PC-9 (cell line): ENCODE measurements at regions not wholly inside any gene's neighbourhood (a gene's known extent, or its start where the extent isn't known, plus 50 kb on each side); places are given as distances from the start of the nearest gene placed in this dataset.

Source experiments
- BruUV-seq: library from RNA; stranded (reverse); fragments of 400-500 nt; replicated peaks from 2 replicates; lab custom pipeline; 2021; lab: Mats Ljungman, UMichigan
- CTCF ChIA-PET: fragments of 300-600 bp; sonication (Branson Sonifier 250); formaldehyde crosslinking; loops from one replicate; lab custom pipeline; 2022; ENCODE audit warnings: antibody characterized with exemption; lab: Charles Lee
- POLR2A ChIA-PET: fragments of 300-600 bp; sonication (Branson Sonifier 250); formaldehyde crosslinking; loops from one replicate; lab custom pipeline; 2022; ENCODE audit warnings: antibody characterized with exemption; ENCODE audit not compliant: unreplicated experiment; lab: Charles Lee
- DNase-seq, 2 experiments: peaks; one replicate each; pipeline versions ENCODE4 v3.0.0 to v3.0.0-alpha.2; 2015 to 2022; ENCODE audit warnings: mixed read lengths in 1 of 2
- H2AFZ ChIP-seq: fragments of 200-600 bp; sonication (generic); 2 replicates; pipeline ENCODE4 v1.8.1; 2017; ENCODE audit warnings: antibody characterized with exemption
- H3F3A ChIP-seq: fragments of 200-600 bp; sonication (generic); 2 replicates; pipeline ENCODE4 v1.8.1; 2017; ENCODE audit warnings: antibody characterized with exemption, mild to moderate bottlenecking, low read depth; ENCODE audit not compliant: insufficient read depth
- H3K27ac ChIP-seq: fragments of 200-600 bp; sonication (generic); 2 replicates; pipeline ENCODE4 v1.6.1; 2016; ENCODE audit warnings: mixed run types
- H3K27me3 ChIP-seq: fragments of 200-600 bp; sonication (generic); 2 replicates; pipeline ENCODE4 v1.6.1; 2016; ENCODE audit warnings: low read depth, mixed run types; ENCODE audit not compliant: insufficient read depth
- H3K36me3 ChIP-seq: fragments of 200-600 bp; sonication (generic); 2 replicates; pipeline ENCODE4 v1.6.1; 2016; ENCODE audit warnings: low read depth, mixed run types
- H3K4me1 ChIP-seq: fragments of 200-600 bp; sonication (generic); replicated peaks from 2 replicates; pipeline ENCODE4 v1.6.1; 2016; ENCODE audit warnings: mixed run types; ENCODE audit not compliant: insufficient read depth
- H3K4me2 ChIP-seq: fragments of 200-600 bp; sonication (generic); 2 replicates; pipeline ENCODE4 v1.6.1; 2017; ENCODE audit warnings: mixed run types
- H3K4me3 ChIP-seq: fragments of 200-600 bp; sonication (generic); 2 replicates; pipeline ENCODE4 v1.6.1; 2016; ENCODE audit warnings: mixed run types
- H3K79me2 ChIP-seq: fragments of 200-600 bp; sonication (generic); 2 replicates; pipeline ENCODE4 v1.6.1; 2017; ENCODE audit warnings: low read depth, mixed run types
- H3K9me2 ChIP-seq: fragments of 200-600 bp; sonication (generic); 2 replicates; pipeline ENCODE4 v1.8.1; 2017; ENCODE audit warnings: mild to moderate bottlenecking; ENCODE audit not compliant: insufficient read depth
- H3K9me3 ChIP-seq: fragments of 200-600 bp; sonication (generic); 2 replicates; pipeline ENCODE4 v1.8.1; 2016; ENCODE audit warnings: low read depth; ENCODE audit not compliant: insufficient read depth
- H4K20me1 ChIP-seq: fragments of 200-600 bp; sonication (generic); 2 replicates; pipeline ENCODE4 v1.8.1; 2017; ENCODE audit not compliant: insufficient read depth
- EZH2 ChIP-seq: fragments of 200-600 bp; sonication (generic); IDR thresholded peaks from 2 replicates; pipeline ENCODE4 v1.8.0; 2017; ENCODE audit warnings: antibody characterized with exemption, low read depth
- intact Hi-C: fragments of 100-400 bp; cut with micrococcal nuclease; formaldehyde crosslinking; loops from one replicate; pipeline ENCODE4 v1.10.0; 2022; ENCODE audit not compliant: unreplicated experiment
- TF ChIP-seq, protein P1 (sequence below): fragments of 200-600 bp; sonication (generic); conservative IDR thresholded peaks from 2 replicates; pipeline ENCODE4 v1.6.1; 2017; ENCODE audit warnings: mixed run types, antibody characterized with exemption, mild to moderate bottlenecking, moderate library complexity

DNA sequence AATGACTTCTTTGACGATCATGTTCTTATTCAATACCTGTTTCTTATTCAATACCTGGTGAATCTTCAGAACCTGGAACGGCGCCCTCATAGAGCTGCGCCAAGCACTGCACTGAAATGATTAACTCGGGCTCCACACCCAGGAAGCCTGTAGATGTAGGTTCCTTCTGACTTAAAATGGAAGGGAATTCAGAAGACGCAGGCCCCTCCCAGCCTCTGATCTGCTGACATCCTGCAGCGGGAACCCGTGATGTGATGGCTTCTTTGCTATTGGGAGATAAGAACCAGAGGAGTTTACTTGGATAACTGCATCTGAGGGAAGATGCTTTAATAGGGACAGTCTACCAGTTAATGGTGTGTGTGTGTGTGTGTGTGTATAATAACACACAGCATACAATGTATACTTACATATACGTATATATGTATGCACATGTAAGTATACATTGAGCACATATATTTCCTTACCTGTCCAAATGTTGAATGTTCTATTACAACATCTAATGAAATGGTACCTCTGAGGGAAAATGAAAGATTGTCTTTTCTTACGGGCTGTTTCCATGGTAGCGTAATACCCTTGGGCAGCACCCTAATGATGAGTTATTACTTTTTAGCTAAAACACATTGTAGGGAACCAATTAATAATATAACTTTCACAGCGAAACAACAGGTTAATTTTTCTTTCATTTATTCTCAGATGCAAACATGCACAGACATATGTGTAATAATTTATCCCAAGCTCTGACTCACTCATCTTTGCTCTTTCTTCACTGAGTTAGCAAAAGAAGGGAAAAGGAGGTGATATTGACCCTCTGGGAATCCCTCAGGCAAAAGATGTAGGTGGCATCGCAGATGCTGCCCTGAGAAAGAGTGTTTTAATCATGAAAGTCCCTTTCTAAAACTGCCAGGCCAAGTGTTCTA lies 379.8 kb downstream of the SIPA1L2 start:
- H3K79me2 ChIP-seq: no peaks in the 10 kb centered on the region
- H3F3A ChIP-seq: no peaks in the 10 kb centered on the region
- no peaks in the 10 kb centered on the region for H3K4me1 ChIP-seq
- H3K9me2 ChIP-seq: no peaks in the 10 kb centered on the region
- H3K27ac ChIP-seq: no peak overlapping the region
- POLR2A ChIA-PET: no interaction called here
- peaks cover 38% of the 10 kb centered on the region for H3K27me3 ChIP-seq
- CTCF ChIA-PET: no interaction called here
- H4K20me1 ChIP-seq: no peaks in the 10 kb centered on the region; the same call in 1 of the 2 replicates
- DNase-seq: no peak
- H3K4me2 ChIP-seq: no peak overlapping the region
- H3K36me3 ChIP-seq: no peaks in the 10 kb centered on the region
- TF ChIP-seq EZH2: no peak
- TF ChIP-seq, protein P1, sequence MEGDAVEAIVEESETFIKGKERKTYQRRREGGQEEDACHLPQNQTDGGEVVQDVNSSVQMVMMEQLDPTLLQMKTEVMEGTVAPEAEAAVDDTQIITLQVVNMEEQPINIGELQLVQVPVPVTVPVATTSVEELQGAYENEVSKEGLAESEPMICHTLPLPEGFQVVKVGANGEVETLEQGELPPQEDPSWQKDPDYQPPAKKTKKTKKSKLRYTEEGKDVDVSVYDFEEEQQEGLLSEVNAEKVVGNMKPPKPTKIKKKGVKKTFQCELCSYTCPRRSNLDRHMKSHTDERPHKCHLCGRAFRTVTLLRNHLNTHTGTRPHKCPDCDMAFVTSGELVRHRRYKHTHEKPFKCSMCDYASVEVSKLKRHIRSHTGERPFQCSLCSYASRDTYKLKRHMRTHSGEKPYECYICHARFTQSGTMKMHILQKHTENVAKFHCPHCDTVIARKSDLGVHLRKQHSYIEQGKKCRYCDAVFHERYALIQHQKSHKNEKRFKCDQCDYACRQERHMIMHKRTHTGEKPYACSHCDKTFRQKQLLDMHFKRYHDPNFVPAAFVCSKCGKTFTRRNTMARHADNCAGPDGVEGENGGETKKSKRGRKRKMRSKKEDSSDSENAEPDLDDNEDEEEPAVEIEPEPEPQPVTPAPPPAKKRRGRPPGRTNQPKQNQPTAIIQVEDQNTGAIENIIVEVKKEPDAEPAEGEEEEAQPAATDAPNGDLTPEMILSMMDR: no peak
- H2AFZ ChIP-seq: no peak overlapping the region
- H3K4me3 ChIP-seq: no peak overlapping the region
- intact Hi-C loops: no loop called here
- BruUV-seq: no TSS peak
- H3K9me3 ChIP-seq: no peaks in the 10 kb centered on the region

DNA sequence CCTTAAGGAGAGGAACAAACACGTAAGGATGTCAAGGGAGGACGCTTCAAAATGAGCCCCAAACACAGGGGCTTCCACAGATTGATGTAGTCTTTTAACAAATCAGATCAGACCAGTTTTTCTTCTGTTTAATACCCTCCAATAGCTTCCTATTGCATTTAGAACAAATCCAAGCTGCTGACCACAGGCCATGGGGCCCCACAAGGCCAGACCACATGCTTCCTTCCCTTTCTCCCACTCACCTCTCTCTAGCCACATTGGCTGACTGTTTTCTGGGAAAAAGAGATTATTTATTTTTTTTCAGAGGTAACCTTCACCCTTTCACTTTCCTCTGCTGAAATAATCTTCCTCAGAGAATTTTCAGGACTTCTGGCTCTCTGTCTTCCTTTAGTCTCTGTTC lies 380.6 kb downstream of the SIPA1L2 start:
- intact Hi-C loops: no loop called here
- H3K9me3 ChIP-seq: no peaks in the 10 kb centered on the region
- H3K79me2 ChIP-seq: no peaks in the 10 kb centered on the region
- POLR2A ChIA-PET: no interaction called here
- H3K36me3 ChIP-seq: no peaks in the 10 kb centered on the region
- H4K20me1 ChIP-seq: no peaks in the 10 kb centered on the region; the same call in 1 of the 2 replicates
- no peak overlapping the region for H3K4me3 ChIP-seq
- H3K27me3 ChIP-seq: peaks cover 37% of the 10 kb centered on the region
- no peak overlapping the region for H2AFZ ChIP-seq
- H3K4me1 ChIP-seq: no peaks in the 10 kb centered on the region
- H3K9me2 ChIP-seq: no peaks in the 10 kb centered on the region
- BruUV-seq: no TSS peak
- no peaks in the 10 kb centered on the region for H3F3A ChIP-seq
- TF ChIP-seq, protein P1: no peak
- no peak for TF ChIP-seq EZH2
- no peak overlapping the region for H3K27ac ChIP-seq
- CTCF ChIA-PET: no interaction called here
- DNase-seq: no peak
- H3K4me2 ChIP-seq: no peak overlapping the region

DNA sequence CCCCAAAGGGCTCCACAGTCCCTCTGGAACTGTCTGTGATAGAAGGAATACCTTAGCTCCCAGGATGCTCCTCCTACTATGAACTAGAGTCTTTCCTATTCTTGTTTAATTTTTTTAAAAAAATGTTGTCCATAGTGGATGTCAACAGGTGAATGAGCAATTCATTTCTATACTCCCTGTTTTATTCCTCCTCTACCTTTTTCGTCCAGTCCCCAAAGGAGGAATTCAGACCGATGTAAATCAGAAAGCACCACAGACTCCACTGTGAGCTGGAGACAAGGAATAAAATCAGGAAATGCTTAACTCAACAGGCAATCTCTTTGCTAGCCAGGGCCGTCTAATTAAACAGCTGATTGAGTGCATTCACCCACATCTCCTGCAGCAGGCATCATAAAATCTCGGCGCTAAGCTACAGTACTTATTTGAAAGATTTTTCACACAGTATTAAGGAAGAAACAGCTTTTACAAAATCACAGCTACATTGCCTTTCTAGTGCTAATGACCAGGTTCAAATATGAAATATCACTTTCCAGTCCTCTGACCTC lies 381.6 kb downstream of the SIPA1L2 start:
- peaks cover 27% of the 10 kb centered on the region for H3K27me3 ChIP-seq
- no peak overlapping the region for H3K27ac ChIP-seq
- H3K4me3 ChIP-seq: no peak overlapping the region
- POLR2A ChIA-PET: no interaction called here
- intact Hi-C loops: no loop called here
- TF ChIP-seq EZH2: no peak
- TF ChIP-seq, protein P1: no peak
- H3K79me2 ChIP-seq: no peaks in the 10 kb centered on the region
- no peaks in the 10 kb centered on the region for H3K9me2 ChIP-seq
- no peak overlapping the region for H3K4me2 ChIP-seq
- H4K20me1 ChIP-seq: no peaks in the 10 kb centered on the region; the same call in 1 of the 2 replicates
- H3K9me3 ChIP-seq: no peaks in the 10 kb centered on the region
- no peak for DNase-seq
- CTCF ChIA-PET: no interaction called here
- no peaks in the 10 kb centered on the region for H3K36me3 ChIP-seq
- no peaks in the 10 kb centered on the region for H3F3A ChIP-seq
- BruUV-seq: no TSS peak
- H3K4me1 ChIP-seq: no peaks in the 10 kb centered on the region
- H2AFZ ChIP-seq: no peak overlapping the region
